Osteocyte (in vitro differentiated cells): ENCODE measurements at regions not wholly inside any gene's neighbourhood (a gene's known extent, or its start where the extent isn't known, plus 50 kb on each side); places are given as distances from the start of the nearest gene placed in this dataset.

Source experiments
- DNase-seq: peaks from one replicate; pipeline ENCODE4 v3.0.0; 2021; ENCODE audit warnings: mixed read lengths; ENCODE audit not compliant: unreplicated experiment; ENCODE audit errors: extremely low spot score
- H3K27ac Mint-ChIP-seq: one replicate; pipeline ENCODE4 v1.8.0; 2021; ENCODE audit warnings: mild to moderate bottlenecking, mixed read lengths; ENCODE audit not compliant: unreplicated experiment
- H3K27me3 Mint-ChIP-seq: one replicate; pipeline ENCODE4 v1.8.0; 2021; ENCODE audit warnings: mixed read lengths; ENCODE audit not compliant: unreplicated experiment
- H3K36me3 Mint-ChIP-seq: one replicate; pipeline ENCODE4 v1.8.0; 2021; ENCODE audit warnings: mixed read lengths; ENCODE audit not compliant: unreplicated experiment
- H3K4me1 Mint-ChIP-seq: one replicate; pipeline ENCODE4 v1.8.0; 2021; ENCODE audit warnings: mixed read lengths; ENCODE audit not compliant: unreplicated experiment
- H3K4me3 Mint-ChIP-seq: one replicate; pipeline ENCODE4 v1.8.0; 2021; ENCODE audit warnings: mild to moderate bottlenecking, moderate library complexity, mixed read lengths; ENCODE audit not compliant: unreplicated experiment
- H3K9me3 Mint-ChIP-seq: one replicate; pipeline ENCODE4 v1.8.0; 2021; ENCODE audit warnings: mixed read lengths; ENCODE audit not compliant: unreplicated experiment
- TF ChIP-seq, protein P1 (sequence below): fragments of 200-600 bp; sonication (generic); IDR thresholded peaks from 2 replicates; pipeline ENCODE4 v1.5.0; 2021; ENCODE audit warnings: antibody characterized with exemption, mild to moderate bottlenecking, moderate library complexity

DNA sequence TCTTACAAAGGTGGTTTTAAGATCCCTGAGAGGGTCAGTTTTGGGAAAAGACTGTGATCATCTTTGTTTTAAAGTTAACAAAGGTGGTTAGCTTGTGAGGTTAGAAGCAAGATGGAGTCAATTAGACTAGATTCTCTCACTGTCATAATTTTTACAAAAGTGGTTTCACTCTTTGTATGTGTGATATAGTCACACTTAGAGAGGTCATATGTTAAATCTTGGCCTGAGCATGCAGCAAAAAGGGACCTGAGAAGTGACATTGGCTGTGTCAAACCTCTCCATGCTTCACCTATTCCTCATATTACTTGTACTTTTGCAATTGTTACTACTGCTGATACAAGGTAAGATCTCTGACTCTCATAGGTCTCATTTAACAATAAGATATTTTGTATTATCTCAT is 368.0 kb downstream of the TBC1D32 start:
- H3K9me3 Mint-ChIP-seq: peaks cover 3% of the 10 kb centered on the region
- TF ChIP-seq, protein P1, sequence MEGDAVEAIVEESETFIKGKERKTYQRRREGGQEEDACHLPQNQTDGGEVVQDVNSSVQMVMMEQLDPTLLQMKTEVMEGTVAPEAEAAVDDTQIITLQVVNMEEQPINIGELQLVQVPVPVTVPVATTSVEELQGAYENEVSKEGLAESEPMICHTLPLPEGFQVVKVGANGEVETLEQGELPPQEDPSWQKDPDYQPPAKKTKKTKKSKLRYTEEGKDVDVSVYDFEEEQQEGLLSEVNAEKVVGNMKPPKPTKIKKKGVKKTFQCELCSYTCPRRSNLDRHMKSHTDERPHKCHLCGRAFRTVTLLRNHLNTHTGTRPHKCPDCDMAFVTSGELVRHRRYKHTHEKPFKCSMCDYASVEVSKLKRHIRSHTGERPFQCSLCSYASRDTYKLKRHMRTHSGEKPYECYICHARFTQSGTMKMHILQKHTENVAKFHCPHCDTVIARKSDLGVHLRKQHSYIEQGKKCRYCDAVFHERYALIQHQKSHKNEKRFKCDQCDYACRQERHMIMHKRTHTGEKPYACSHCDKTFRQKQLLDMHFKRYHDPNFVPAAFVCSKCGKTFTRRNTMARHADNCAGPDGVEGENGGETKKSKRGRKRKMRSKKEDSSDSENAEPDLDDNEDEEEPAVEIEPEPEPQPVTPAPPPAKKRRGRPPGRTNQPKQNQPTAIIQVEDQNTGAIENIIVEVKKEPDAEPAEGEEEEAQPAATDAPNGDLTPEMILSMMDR: no peak
- H3K4me3 Mint-ChIP-seq: no peak overlapping the region
- H3K36me3 Mint-ChIP-seq: no peaks in the 10 kb centered on the region
- DNase-seq: no peak
- H3K27ac Mint-ChIP-seq: no peak overlapping the region
- no peaks in the 10 kb centered on the region for H3K4me1 Mint-ChIP-seq
- no peaks in the 10 kb centered on the region for H3K27me3 Mint-ChIP-seq

DNA sequence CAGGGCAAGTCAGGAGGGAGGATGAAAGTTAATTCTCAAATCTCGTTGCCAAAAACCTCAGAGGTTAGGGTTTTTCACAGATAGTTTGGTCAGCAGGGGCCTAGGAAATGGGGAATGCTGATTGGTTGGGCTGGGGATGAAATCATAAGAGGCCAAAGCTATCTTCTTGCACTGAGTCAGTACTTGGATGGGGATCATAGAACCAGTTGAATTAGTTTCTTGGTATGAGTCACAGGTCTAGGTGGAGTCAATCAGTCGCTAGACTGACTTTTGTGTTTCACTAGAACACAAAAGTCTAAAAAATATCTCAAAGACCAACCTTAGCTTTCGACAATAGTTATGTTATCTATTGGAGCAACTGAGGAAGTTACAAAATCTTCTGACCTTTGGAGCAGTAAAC is 368.5 kb downstream of the TBC1D32 start:
- DNase-seq: no peak
- no peaks in the 10 kb centered on the region for H3K36me3 Mint-ChIP-seq
- H3K27ac Mint-ChIP-seq: no peak overlapping the region
- H3K27me3 Mint-ChIP-seq: no peaks in the 10 kb centered on the region
- no peaks in the 10 kb centered on the region for H3K4me1 Mint-ChIP-seq
- peaks cover 3% of the 10 kb centered on the region for H3K9me3 Mint-ChIP-seq
- no peak overlapping the region for H3K4me3 Mint-ChIP-seq
- TF ChIP-seq, protein P1: no peak

DNA sequence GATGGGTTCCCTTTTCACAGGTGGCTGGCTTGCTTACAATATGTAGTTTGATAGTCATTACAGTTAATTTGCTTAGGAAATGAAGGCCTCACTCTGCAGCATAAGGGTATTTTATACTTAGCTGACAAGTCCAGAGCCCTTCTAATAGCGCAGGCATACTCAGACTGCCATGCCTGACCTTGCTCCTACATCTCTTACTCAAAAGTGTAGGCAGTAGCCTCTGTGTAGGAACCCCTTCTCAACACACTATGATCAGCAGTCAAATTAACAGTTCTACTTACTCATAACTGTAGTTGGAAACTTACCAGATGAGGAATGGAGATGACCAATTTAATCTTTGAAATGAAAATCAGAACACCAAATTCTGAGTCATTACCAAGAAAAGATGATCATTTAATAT is 373.5 kb downstream of the TBC1D32 start:
- Mint-ChIP-seq H3K27ac (no peak overlapping the region), H3K36me3 (no peaks in the 10 kb centered on the region), H3K4me1 (no peaks in the 10 kb centered on the region), H3K27me3 (peaks cover 2% of the 10 kb centered on the region), H3K9me3 (no peaks in the 10 kb centered on the region), H3K4me3 (no peak overlapping the region)
- TF ChIP-seq, protein P1: no peak
- DNase-seq: no peak

DNA sequence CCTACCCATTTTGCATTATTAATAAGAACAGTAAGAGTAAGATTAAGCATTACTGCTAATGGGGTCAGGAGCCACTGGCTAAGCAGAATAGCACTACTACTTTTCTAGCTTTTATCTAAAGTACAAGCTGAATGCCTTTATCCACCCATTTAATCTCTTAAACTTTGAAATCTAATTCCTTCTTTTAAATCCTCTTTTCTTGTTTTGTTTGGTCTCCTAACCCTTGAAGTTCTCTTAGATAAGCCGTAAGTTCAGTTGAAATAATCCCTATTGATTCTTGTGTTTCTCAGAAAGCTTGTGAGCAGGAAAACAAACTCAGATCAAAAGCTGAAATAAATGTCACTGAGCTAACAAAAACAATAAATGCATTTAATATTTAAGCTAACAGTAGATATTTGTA is 380.2 kb downstream of the TBC1D32 start:
- TF ChIP-seq, protein P1: no peak
- H3K36me3 Mint-ChIP-seq: no peaks in the 10 kb centered on the region
- H3K27me3 Mint-ChIP-seq: no peaks in the 10 kb centered on the region

DNA sequence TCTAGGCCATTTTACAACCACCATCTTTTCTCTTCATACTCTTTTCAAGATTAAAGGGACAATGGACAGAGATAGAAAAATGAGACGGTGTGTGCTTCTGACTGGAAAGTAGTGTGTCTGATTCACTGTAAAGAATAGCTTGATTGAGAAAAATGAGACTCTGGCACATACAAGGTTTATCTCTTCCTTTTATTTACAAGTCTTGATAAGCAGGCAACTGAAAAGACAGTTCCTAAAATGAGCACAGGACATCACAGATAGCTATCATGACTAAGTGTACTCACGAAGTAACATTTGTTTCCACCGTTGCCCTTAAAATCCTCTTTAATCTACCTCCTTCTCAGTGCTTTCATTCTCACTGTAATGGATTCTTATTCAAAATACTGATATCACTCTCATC is 383.0 kb downstream of the TBC1D32 start:
- H3K36me3 Mint-ChIP-seq: no peaks in the 10 kb centered on the region
- DNase-seq: no peak
- H3K4me3 Mint-ChIP-seq: no peak overlapping the region
- TF ChIP-seq, protein P1: no peak
- H3K9me3 Mint-ChIP-seq: no peaks in the 10 kb centered on the region
- H3K4me1 Mint-ChIP-seq: no peaks in the 10 kb centered on the region
- no peaks in the 10 kb centered on the region for H3K27me3 Mint-ChIP-seq
- H3K27ac Mint-ChIP-seq: no peak overlapping the region

More for the DNA sequence above, 380.2 kb downstream of the TBC1D32 start:
- Mint-ChIP-seq H3K9me3 (no peaks in the 10 kb centered on the region), H3K27ac (no peak overlapping the region), H3K4me1 (no peaks in the 10 kb centered on the region), H3K4me3 (no peak overlapping the region)
- DNase-seq: no peak
